GM23338 (cell line): ENCODE measurements at regions not wholly inside any gene's neighbourhood (a gene's known extent, or its start where the extent isn't known, plus 50 kb on each side); places are given as distances from the start of the nearest gene placed in this dataset.

Source experiments
- CREB1 ChIP-seq: fragments of 250-450 bp; sonication (Bioruptor Pico); IDR thresholded peaks from 2 replicates; pipeline ENCODE4 v1.5.0; 2020; ENCODE audit warnings: low read depth, mild to moderate bottlenecking, moderate library complexity
- CTCF ChIP-seq, 2 experiments: fragments of 200-600 bp in 1 of 2; sonication (generic) in 1 of 2; conservative IDR thresholded peaks; 2 replicates each; pipeline versions ENCODE4 v1.5.1 to v1.6.1; 2016 to 2017; ENCODE audit warnings: antibody characterized with exemption in 2 of 2, low read depth in 2 of 2, mild to moderate bottlenecking in 2 of 2, moderate library complexity in 1 of 2
- EZH2 ChIP-seq: fragments of 200-600 bp; sonication (generic); IDR thresholded peaks from one replicate; pipeline ENCODE4 v1.8.0; 2017; ENCODE audit warnings: antibody characterized with exemption, mild to moderate bottlenecking, low read depth; ENCODE audit not compliant: unreplicated experiment
- EZH2phosphoT487 ChIP-seq: fragments of 200-600 bp; sonication (generic); IDR thresholded peaks from one replicate; pipeline ENCODE4 v1.8.1; 2018; ENCODE audit warnings: antibody characterized with exemption; ENCODE audit not compliant: unreplicated experiment
- JUNB ChIP-seq: IDR thresholded peaks from one replicate; pipeline ENCODE4 v1.6.1; 2016; ENCODE audit warnings: antibody characterized with exemption; ENCODE audit not compliant: unreplicated experiment
- NANOG ChIP-seq: IDR thresholded peaks from 2 replicates; pipeline ENCODE4 v1.6.1; 2016; ENCODE audit warnings: antibody characterized with exemption, borderline replicate concordance
- POLR2AphosphoS5 ChIP-seq: IDR thresholded peaks from 2 replicates; pipeline ENCODE4 v1.6.1; 2016; ENCODE audit warnings: antibody characterized with exemption, low read depth
- ZNF331 ChIP-seq: fragments of 250-450 bp; sonication (Bioruptor Pico); IDR thresholded peaks from 2 replicates; pipeline ENCODE4 v1.5.0; 2020; ENCODE audit warnings: low read depth, mild to moderate bottlenecking, moderate library complexity
- TF ChIP-seq, protein P1 (sequence below): IDR thresholded peaks from 2 replicates; pipeline ENCODE4 v1.6.1; 2016; ENCODE audit warnings: antibody characterized with exemption

- no peak for TF ChIP-seq ZNF331 (CRISPR knock-in tag)
- no peak for TF ChIP-seq CTCF (conservative IDR thresholded peaks at IDR 0.05; ENCODE audit: low read depth in 2 of 2)
- no peak for TF ChIP-seq NANOG
- no peak for TF ChIP-seq EZH2phosphoT487
- TF ChIP-seq POLR2AphosphoS5: no peak
- no peak for TF ChIP-seq EZH2
- no peak for TF ChIP-seq JUNB
- TF ChIP-seq, protein P1, sequence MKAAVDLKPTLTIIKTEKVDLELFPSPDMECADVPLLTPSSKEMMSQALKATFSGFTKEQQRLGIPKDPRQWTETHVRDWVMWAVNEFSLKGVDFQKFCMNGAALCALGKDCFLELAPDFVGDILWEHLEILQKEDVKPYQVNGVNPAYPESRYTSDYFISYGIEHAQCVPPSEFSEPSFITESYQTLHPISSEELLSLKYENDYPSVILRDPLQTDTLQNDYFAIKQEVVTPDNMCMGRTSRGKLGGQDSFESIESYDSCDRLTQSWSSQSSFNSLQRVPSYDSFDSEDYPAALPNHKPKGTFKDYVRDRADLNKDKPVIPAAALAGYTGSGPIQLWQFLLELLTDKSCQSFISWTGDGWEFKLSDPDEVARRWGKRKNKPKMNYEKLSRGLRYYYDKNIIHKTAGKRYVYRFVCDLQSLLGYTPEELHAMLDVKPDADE: no peak
- no peak for TF ChIP-seq CREB1
Observed at GRCh38 chr11:81345609-81346008, 1388.1 kb downstream of the FAM181B start.
